NB4 (cell line): ENCODE measurements at regions not wholly inside any gene's neighbourhood (a gene's known extent, or its start where the extent isn't known, plus 50 kb on each side); places are given as distances from the start of the nearest gene placed in this dataset.

ENCODE experiments used
- CTCF ChIP-seq: IDR thresholded peaks from one replicate; pipeline ENCODE4 v1.5.1; 2012; ENCODE audit warnings: low read depth, low read length
- POLR2A ChIP-seq: IDR thresholded peaks from 2 replicates; pipeline ENCODE4 v1.6.1; 2011; ENCODE audit warnings: mild to moderate bottlenecking; ENCODE audit not compliant: insufficient read length; ENCODE audit errors: extremely low read depth

DNA sequence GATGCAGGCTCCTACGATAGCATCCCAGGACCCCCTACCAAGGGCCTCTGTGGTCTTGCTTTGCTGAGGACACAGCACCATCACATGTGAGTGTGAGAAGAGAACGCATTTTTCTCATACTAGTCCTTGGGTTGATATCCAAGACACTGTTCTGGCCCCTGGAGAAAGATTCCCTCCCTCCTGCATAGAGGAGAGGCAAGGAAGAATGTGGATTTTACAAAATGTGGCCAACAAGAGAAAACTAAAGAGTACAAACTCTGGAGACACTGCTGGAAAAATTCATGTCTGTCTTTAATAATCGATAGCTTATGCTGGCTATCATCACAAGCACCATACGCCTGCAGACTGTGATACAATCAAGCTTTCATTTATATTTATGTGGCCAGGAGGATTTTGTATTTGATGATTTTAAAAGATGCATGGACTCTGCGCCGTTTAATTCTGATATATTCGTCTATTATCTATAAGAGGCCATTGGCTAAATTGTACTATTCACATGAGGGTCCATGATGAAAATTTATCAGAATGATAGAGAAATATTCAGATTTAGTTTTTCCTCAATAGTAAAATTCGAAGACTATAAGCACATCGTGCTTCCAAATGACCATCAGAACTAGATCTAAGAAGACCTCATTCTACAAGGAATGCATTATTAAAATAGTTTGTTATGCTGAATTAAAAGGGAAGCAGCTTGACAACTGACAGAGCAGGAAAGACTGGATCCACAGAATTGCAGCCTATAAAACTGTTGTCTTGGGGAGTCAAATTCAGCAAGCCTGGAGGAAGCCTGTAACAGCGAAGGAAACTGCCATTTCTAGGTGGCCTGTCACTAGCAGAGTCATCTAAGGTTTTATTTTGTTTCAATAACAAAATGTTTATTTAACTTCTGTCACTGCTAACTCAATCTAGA, 578.7 kb downstream of the DIAPH3 start:
- TF ChIP-seq POLR2A (no peak), CTCF (no peak)
